Aorta (tissue), 5 donors: ENCODE measurements at regions not wholly inside any gene's neighbourhood (a gene's known extent, or its start where the extent isn't known, plus 50 kb on each side); places are given as distances from the start of the nearest gene placed in this dataset.

Experiments
- ATAC-seq: fragments of 200-7000 bp; cut with Tn5 transposase; one replicate; pipeline ENCODE4 v1.9.1; 2022; ENCODE audit warnings: moderate library complexity; ENCODE audit not compliant: low FRiP score
- DNase-seq, 2 donors: peaks; one replicate each; pipeline ENCODE4 v3.0.0-alpha.2; 2020
- H3K27ac ChIP-seq, 2 donors: one replicate each; pipeline ENCODE4 v1.5.1; 2013; ENCODE audit warnings: low read length in 2 of 2, mild to moderate bottlenecking in 2 of 2, moderate library complexity in 2 of 2, control low read depth in 1 of 2, inconsistent platforms in 1 of 2, low read depth in 1 of 2
- H3K27me3 ChIP-seq, 2 donors: one replicate each; pipeline ENCODE4 v1.6.1; 2013; ENCODE audit warnings: control low read depth in 1 of 2, low read length in 1 of 2, mild to moderate bottlenecking in 1 of 2, moderate library complexity in 1 of 2; ENCODE audit not compliant: insufficient read depth in 2 of 2, control insufficient read depth in 1 of 2
- H3K36me3 ChIP-seq, 2 donors: one replicate each; pipeline ENCODE4 v1.6.1; 2013; ENCODE audit warnings: control low read depth in 1 of 2, low read length in 1 of 2, mild to moderate bottlenecking in 1 of 2; ENCODE audit not compliant: insufficient read depth in 2 of 2, control insufficient read depth in 1 of 2
- H3K4me1 ChIP-seq, 2 donors: one replicate each; pipeline ENCODE4 v1.6.1; 2013; ENCODE audit warnings: low read length in 2 of 2, control low read depth in 1 of 2, mild to moderate bottlenecking in 1 of 2, moderate library complexity in 1 of 2; ENCODE audit not compliant: insufficient read depth in 2 of 2, control insufficient read depth in 1 of 2
- H3K4me3 ChIP-seq, 2 donors: one replicate each; pipeline ENCODE4 v1.5.1; 2013; ENCODE audit warnings: low read length in 2 of 2, control low read depth in 1 of 2, mild to moderate bottlenecking in 1 of 2
- H3K9me3 ChIP-seq: one replicate; pipeline ENCODE4 v1.6.1; 2013; ENCODE audit warnings: mild to moderate bottlenecking, low read length; ENCODE audit not compliant: control insufficient read depth
- WGBS, 2 donors: extraction: QIAGEN DNeasy Blood & Tissue Kit; methylation state at CpG; one replicate each; pipeline ENCODE4 v1.1.7; 2013; 5-methylcytosine and 5-hydroxymethylcytosine counted together
- intact Hi-C, 2 donors: fragments of 100-400 bp; cut with DNase I; formaldehyde crosslinking; loops; one replicate each; pipeline versions ENCODE4 v1.14.2 to v1.15.0; 2022
- donor health status: healthy with polysubstance abuse.
- donor health status: Bipolar disorder and iron deficiency.
- donor health status: DM: no; HTN: no; CAD: no.
- donor health status: DM: no; HTN: no; CAD: no.
- donor health status: DM: yes; HTN: yes; CAD: no.

- Histone ChIP-seq H3K9me3 (no peaks in the 10 kb centered on the region), H3K27ac (no peak overlapping the region), H3K27me3 (no peaks in the 10 kb centered on the region), H3K36me3 (no peaks in the 10 kb centered on the region), H3K4me1 (peaks cover 2 to 3% of the 10 kb centered on the region in 2 donors), H3K4me3 (no peak overlapping the region)
- DNase-seq (no peak), ATAC-seq (no peak)
- intact Hi-C loops = no loop called here
- WGBS, 2 donors = 64 to 77% methylated on average over 5 of the region's 5 CpGs
Measured at GRCh38 chr4:54566608-54567007, 91.1 kb upstream of the KIT start.

DNA sequence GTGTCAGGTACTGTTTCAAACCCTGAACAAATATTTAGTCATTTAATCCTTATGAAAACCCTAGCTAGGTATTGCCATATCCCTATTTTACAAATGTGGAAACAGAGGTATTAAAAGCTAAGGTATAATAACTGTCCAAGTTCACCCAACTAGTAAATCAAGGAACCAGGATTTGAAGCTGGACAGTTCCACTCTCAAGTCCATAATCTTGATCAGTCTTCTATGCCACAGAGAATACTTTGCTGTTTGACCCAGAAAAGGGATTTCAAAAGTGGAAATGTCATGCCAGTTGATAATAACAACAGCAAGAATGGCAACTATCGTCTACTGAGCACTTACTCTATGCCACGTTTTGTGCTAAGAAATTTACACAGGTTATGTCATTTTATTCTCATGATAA is 90.4 kb upstream of the KIT start:
- H3K27me3 ChIP-seq = no peaks in the 10 kb centered on the region
- no peaks in the 10 kb centered on the region for H3K9me3 ChIP-seq
- ATAC-seq (no peak), DNase-seq (no peak)
- no peak overlapping the region for H3K4me3 ChIP-seq
- peaks cover 2 to 3% of the 10 kb centered on the region in 2 donors for H3K4me1 ChIP-seq
- no peak overlapping the region for H3K27ac ChIP-seq
- intact Hi-C loops = no loop called here
- H3K36me3 ChIP-seq = no peaks in the 10 kb centered on the region
- WGBS, 2 donors = 84 to 87% methylated on average over 2 of the region's 2 CpGs

GRCh38 chr4:54568184-54568583 is 89.6 kb upstream of the KIT start:
- H3K27ac ChIP-seq = no peak overlapping the region
- no peak overlapping the region for H3K4me3 ChIP-seq
- ATAC-seq = peak; percentile 29
- no peak for DNase-seq
- WGBS, 2 donors = 22 to 30% methylated on average over 3 of the region's 3 CpGs
- intact Hi-C loops = no loop called here
- no peaks in the 10 kb centered on the region for H3K36me3 ChIP-seq
- no peaks in the 10 kb centered on the region for H3K9me3 ChIP-seq
- no peaks in the 10 kb centered on the region for H3K27me3 ChIP-seq
- H3K4me1 ChIP-seq = peaks cover 2 to 3% of the 10 kb centered on the region in 2 donors

DNA sequence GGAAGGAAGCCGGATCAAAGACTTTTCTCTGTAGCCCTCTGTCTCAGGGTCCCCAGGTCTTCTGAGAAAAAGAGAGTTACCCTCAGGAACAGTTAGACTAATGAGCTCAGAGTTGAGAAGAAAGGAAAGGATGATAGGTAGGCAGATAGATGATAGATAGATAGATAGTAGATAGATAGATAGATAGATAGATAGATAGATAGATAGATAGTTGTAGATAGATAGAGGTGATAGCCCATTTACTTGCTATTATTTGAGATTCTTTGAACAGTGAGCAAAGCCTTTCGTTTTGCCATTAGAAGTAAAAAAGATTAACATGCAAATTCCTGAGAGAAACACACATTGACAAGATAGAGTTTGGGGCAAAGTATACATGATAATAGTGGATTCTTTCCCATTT is 86.9 kb upstream of the KIT start:
- Histone ChIP-seq H3K27me3 (no peaks in the 10 kb centered on the region), H3K4me3 (no peak overlapping the region), H3K36me3 (no peaks in the 10 kb centered on the region), H3K4me1 (peaks cover 0 to 3% of the 10 kb centered on the region in 2 donors), H3K27ac (no peak overlapping the region), H3K9me3 (no peaks in the 10 kb centered on the region)
- 69 to 71% methylated on average over 2 of the region's 2 CpGs for WGBS, 2 donors
- no peak for ATAC-seq
- no peak for DNase-seq
- intact Hi-C loops = no loop called here

DNA sequence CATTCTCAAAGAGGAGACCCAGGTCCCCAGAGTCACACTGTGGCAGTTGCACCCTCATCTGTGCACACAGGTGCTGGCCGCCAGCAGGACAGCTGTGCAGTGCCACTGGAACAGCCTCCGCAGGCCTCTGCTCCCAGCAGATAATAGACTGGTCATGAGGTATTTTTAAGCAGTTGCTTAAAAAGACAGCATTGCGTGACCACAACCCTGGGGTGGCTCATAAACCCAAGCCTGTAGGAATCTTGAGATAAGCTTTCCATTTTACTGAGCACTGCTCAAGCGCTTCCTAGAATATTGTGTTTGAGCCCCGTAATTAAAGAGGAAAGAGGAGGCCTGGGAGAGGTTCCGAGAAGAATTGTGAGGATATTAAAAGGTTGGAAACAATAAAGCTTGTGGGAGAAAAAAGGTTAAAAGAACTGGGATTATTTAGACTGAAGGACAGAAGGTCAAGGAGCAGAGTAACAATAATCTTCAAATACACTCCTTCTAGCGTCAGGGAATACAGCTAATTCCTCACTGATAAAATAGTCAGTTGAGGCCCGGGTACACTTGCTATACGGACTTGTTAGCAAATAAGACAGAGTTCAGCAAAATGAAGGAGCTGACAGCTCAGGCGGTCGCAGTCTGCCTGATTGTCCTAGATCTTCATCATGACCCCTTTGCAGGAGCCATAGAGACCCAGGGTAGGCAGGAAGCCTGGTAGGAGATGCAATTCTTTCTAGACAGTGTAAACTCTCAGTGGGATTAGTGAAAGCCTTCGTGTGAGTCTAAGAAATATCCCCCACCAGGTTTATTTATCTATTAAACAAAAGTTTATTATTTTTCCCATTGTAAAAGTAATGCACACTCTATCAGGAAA is 86.2 kb upstream of the KIT start:
- no peaks in the 10 kb centered on the region for H3K36me3 ChIP-seq
- no peaks in the 10 kb centered on the region for H3K9me3 ChIP-seq
- no peaks in the 10 kb centered on the region for H3K27me3 ChIP-seq
- peaks cover 0 to 3% of the 10 kb centered on the region in 2 donors for H3K4me1 ChIP-seq
- intact Hi-C loops = no loop called here
- WGBS, 2 donors = 81 to 83% methylated on average over 12 of the region's 12 CpGs
- H3K4me3 ChIP-seq = no peak overlapping the region
- H3K27ac ChIP-seq = no peak overlapping the region
- no peak for ATAC-seq
- no peak for DNase-seq

GRCh38 chr4:54572152-54572542 is 85.6 kb upstream of the KIT start:
- intact Hi-C loops = no loop called here
- H3K4me3 ChIP-seq = no peak overlapping the region
- ATAC-seq = no peak
- peaks cover 0 to 3% of the 10 kb centered on the region in 2 donors for H3K4me1 ChIP-seq
- no peak for DNase-seq
- H3K27me3 ChIP-seq = no peaks in the 10 kb centered on the region
- no peaks in the 10 kb centered on the region for H3K9me3 ChIP-seq
- H3K27ac ChIP-seq = no peak overlapping the region
- H3K36me3 ChIP-seq = no peaks in the 10 kb centered on the region

DNA sequence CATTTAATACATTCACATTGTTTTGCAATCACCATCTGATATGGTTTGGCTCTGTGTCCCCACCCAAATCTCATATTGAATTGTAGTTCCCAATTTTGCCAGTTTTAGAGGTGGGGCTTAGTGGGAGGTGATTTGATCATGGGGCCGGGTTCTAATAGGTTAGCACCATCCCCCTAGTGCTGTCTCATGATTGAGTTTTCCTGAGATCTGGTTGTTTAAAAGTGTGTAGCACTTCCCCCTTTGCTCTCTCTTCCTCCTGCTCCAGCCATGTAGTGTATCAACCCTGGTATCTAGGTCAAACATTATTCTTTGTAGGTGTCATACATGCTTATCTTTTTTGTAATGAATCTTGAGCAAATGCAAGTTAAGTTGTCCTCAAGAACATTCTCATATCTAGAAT is 83.3 kb upstream of the KIT start:
- no peaks in the 10 kb centered on the region for H3K9me3 ChIP-seq
- H3K4me1 ChIP-seq = no peaks in the 10 kb centered on the region
- no peaks in the 10 kb centered on the region for H3K27me3 ChIP-seq
- H3K4me3 ChIP-seq = no peak overlapping the region
- ATAC-seq = no peak
- 74 to 84% methylated on average over 1 of the region's 1 CpG for WGBS, 2 donors
- no peaks in the 10 kb centered on the region for H3K36me3 ChIP-seq
- DNase-seq = no peak
- intact Hi-C loops = no loop called here
- H3K27ac ChIP-seq = no peak overlapping the region

DNA sequence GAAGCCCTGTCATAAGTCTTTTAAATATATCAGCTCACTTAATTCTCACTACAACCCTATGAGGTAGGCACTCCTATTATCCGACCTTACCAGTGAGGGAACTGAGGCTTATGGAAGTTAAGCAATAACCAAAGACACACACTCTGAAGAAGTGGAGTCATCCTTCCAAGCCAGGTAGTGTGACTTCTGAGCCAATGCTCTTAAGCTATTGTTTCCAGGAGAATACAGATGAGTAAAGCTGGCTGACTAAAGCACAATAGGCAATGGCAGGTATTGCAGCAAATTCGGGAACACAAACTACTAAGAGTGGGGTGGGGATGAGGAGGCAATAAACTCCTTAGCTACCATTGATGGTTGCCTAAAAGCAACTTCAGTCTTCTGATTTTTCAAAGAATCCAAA is 81.8 kb upstream of the KIT start:
- H3K9me3 ChIP-seq = no peaks in the 10 kb centered on the region
- no peaks in the 10 kb centered on the region for H3K27me3 ChIP-seq
- no peaks in the 10 kb centered on the region for H3K4me1 ChIP-seq
- ATAC-seq (no peak), DNase-seq (no peak)
- H3K4me3 ChIP-seq = no peak overlapping the region
- 69 to 77% methylated on average over 2 of the region's 2 CpGs for WGBS, 2 donors
- H3K27ac ChIP-seq = no peak overlapping the region
- no peaks in the 10 kb centered on the region for H3K36me3 ChIP-seq
- intact Hi-C loops = no loop called here

GRCh38 chr4:54581807-54582206 is 76.0 kb upstream of the KIT start:
- Histone ChIP-seq H3K27me3 (no peaks in the 10 kb centered on the region), H3K4me1 (no peaks in the 10 kb centered on the region), H3K4me3 (no peak overlapping the region), H3K36me3 (no peaks in the 10 kb centered on the region), H3K9me3 (no peaks in the 10 kb centered on the region), H3K27ac (no peak overlapping the region)
- no peak for ATAC-seq
- no peak for DNase-seq
- intact Hi-C loops = no loop called here
- WGBS, 2 donors = 81 to 88% methylated on average over 2 of the region's 2 CpGs
